Stomach (tissue), 8 donors: ENCODE measurements at regions not wholly inside any gene's neighbourhood (a gene's known extent, or its start where the extent isn't known, plus 50 kb on each side); places are given as distances from the start of the nearest gene placed in this dataset.

Experiments
- DNase-seq, 2 donors: peaks; one replicate each; pipeline versions ENCODE4 v3.0.0 to v3.0.0-alpha.2; 2013 to 2019
- H3K27ac ChIP-seq, 5 donors: fragments of 200-600 bp in 4 of 5; sonication (generic) in 4 of 5; one replicate each; pipeline ENCODE4 v1.5.1; 2013 to 2019; ENCODE audit warnings: mild to moderate bottlenecking in 1 of 5, moderate library complexity in 1 of 5
- H3K27me3 ChIP-seq, 3 donors: fragments of 200-600 bp; sonication (generic); one replicate each; pipeline ENCODE4 v1.5.1; 2017 to 2019; ENCODE audit warnings: mixed run types in 1 of 3
- H3K36me3 ChIP-seq, 4 donors: fragments of 200-600 bp; sonication (generic); 1 replicate in 3 of 4; 2 replicates in 1 of 4; pipeline ENCODE4 v1.5.1; 2016 to 2019
- H3K4me1 ChIP-seq, 4 donors: fragments of 200-600 bp; sonication (generic); one replicate each; pipeline ENCODE4 v1.5.1; 2016 to 2019
- H3K4me3 ChIP-seq, 4 donors: fragments of 200-600 bp; sonication (generic) in 3 of 4; one replicate each; pipeline ENCODE4 v1.5.1; 2016 to 2019; ENCODE audit warnings: mild to moderate bottlenecking in 1 of 4
- H3K9me3 ChIP-seq, 4 donors: fragments of 200-600 bp; sonication (generic); one replicate each; pipeline ENCODE4 v1.5.1; 2016 to 2019
- CTCF ChIP-seq, 7 experiments: fragments of 450-650 bp in 4 of 7; fragments of 200-600 bp in 3 of 7; sonication (generic) in 3 of 7; IDR thresholded peaks; one replicate each; pipeline ENCODE4 v1.5.1; 2016 to 2019; ENCODE audit warnings: antibody characterized with exemption in 7 of 7, control low read depth in 2 of 7, mild to moderate bottlenecking in 1 of 7
- EP300 ChIP-seq: sonication (generic); formaldehyde crosslinking; IDR thresholded peaks from one replicate; pipeline ENCODE4 v1.6.1; 2017; ENCODE audit warnings: antibody characterized with exemption
- POLR2A ChIP-seq, 4 donors: fragments of 450-650 bp; IDR thresholded peaks; one replicate each; pipeline ENCODE4 v1.6.1; 2016; ENCODE audit warnings: antibody characterized with exemption in 4 of 4, control low read depth in 2 of 4, mild to moderate bottlenecking in 1 of 4, moderate library complexity in 1 of 4
- POLR2AphosphoS5 ChIP-seq, 3 donors: sonication (generic); formaldehyde crosslinking; IDR thresholded peaks; one replicate each; pipeline ENCODE4 v1.6.1; 2016; ENCODE audit warnings: antibody characterized with exemption in 3 of 3
- WGBS, 5 donors: extraction: QIAGEN DNeasy Blood & Tissue Kit in 3 of 5; methylation state at CpG; one replicate each; pipeline versions ENCODE4 v1.1.5 to v1.1.7; 2013 to 2018; 5-methylcytosine and 5-hydroxymethylcytosine counted together
- intact Hi-C: fragments of 100-400 bp; cut with DNase I; formaldehyde crosslinking; loops from one replicate; pipeline ENCODE4 v1.15.1; 2023; ENCODE audit warnings: low total_unique reads
- donor health status: healthy with polysubstance abuse.
- donor health status: Bipolar disorder and iron deficiency.
- donor health status: healthy.

- intact Hi-C loops: no loop called here
- Histone ChIP-seq H3K27ac (no peak overlapping the region), H3K4me1 (peaks cover 0 to 5% (median 0%) of the 10 kb centered on the region in 4 donors), H3K36me3 (no peaks in the 10 kb centered on the region), H3K9me3 (no peaks in the 10 kb centered on the region), H3K27me3 (no peaks in the 10 kb centered on the region), H3K4me3 (no peak overlapping the region)
- WGBS, 5 donors: 62 to 65% (median 63%) methylated on average over 2 of the region's 2 CpGs
- TF ChIP-seq CTCF (IDR thresholded peaks at IDR 0.05) (no peak), POLR2A (IDR thresholded peaks at IDR 0.05) (no peak), POLR2AphosphoS5 (IDR thresholded peaks at IDR 0.05) (no peak), EP300 (no peak)
- DNase-seq: no peak
Measured at GRCh38 chr6:21922086-21922485, 328.5 kb downstream of the SOX4 start.

GRCh38 chr6:21924002-21924401, 330.5 kb downstream of the SOX4 start:
- Histone ChIP-seq H3K27ac (no peak overlapping the region), H3K9me3 (no peaks in the 10 kb centered on the region), H3K4me3 (no peak overlapping the region), H3K27me3 (no peaks in the 10 kb centered on the region), H3K4me1 (peaks cover 0 to 5% (median 0%) of the 10 kb centered on the region in 4 donors), H3K36me3 (no peaks in the 10 kb centered on the region)
- intact Hi-C loops: no loop called here
- WGBS, 5 donors: 35 to 67% (median 52%) methylated on average over 3 of the region's 3 CpGs
- TF ChIP-seq POLR2AphosphoS5 (IDR thresholded peaks at IDR 0.05) (no peak), CTCF (IDR thresholded peaks at IDR 0.05) (no peak), POLR2A (IDR thresholded peaks at IDR 0.05) (no peak)
- DNase-seq: no peak

GRCh38 chr6:21928827-21929226, 335.3 kb downstream of the SOX4 start:
- Histone ChIP-seq H3K4me1 (peaks cover 0 to 5% (median 0%) of the 10 kb centered on the region in 4 donors), H3K4me3 (no peak overlapping the region), H3K36me3 (no peaks in the 10 kb centered on the region), H3K27me3 (no peaks in the 10 kb centered on the region), H3K9me3 (peaks cover 0 to 7% (median 0%) of the 10 kb centered on the region in 4 donors), H3K27ac (no peak overlapping the region)
- intact Hi-C loops: no loop called here
- WGBS, 5 donors: 55 to 71% (median 65%) methylated on average over 3 of the region's 3 CpGs
- DNase-seq: no peak
- TF ChIP-seq EP300: no peak
- TF ChIP-seq POLR2A (IDR thresholded peaks at IDR 0.05): no peak
- TF ChIP-seq CTCF (IDR thresholded peaks at IDR 0.05): no peak
- no peak for TF ChIP-seq POLR2AphosphoS5 (IDR thresholded peaks at IDR 0.05)

- TF ChIP-seq POLR2A (IDR thresholded peaks at IDR 0.05) (no peak), POLR2AphosphoS5 (IDR thresholded peaks at IDR 0.05) (no peak), EP300 (no peak), CTCF (IDR thresholded peaks at IDR 0.05) (no peak)
- intact Hi-C loops: no loop called here
- Histone ChIP-seq H3K27me3 (no peaks in the 10 kb centered on the region), H3K9me3 (peaks cover 0 to 7% (median 0%) of the 10 kb centered on the region in 4 donors), H3K4me1 (no peaks in the 10 kb centered on the region), H3K27ac (no peak overlapping the region), H3K36me3 (no peaks in the 10 kb centered on the region), H3K4me3 (no peak overlapping the region)
- no peak for DNase-seq
- WGBS, 5 donors: 91 to 98% (median 92%) methylated on average over 4 of the region's 4 CpGs
Measured at GRCh38 chr6:21931641-21932335, 338.2 kb downstream of the SOX4 start.
